ENCODE measurements at regions not wholly inside any gene's neighbourhood (a gene's known extent, or its start where the extent isn't known, plus 50 kb on each side); places are given as distances from the start of the nearest gene placed in this dataset.

- ATAC-seq (no peak), DNase-seq (no peak)
- no peaks in the 10 kb centered on the region for H3K36me3 Mint-ChIP-seq (ENCODE audit: insufficient read depth)
- H3K4me1 Mint-ChIP-seq (ENCODE audit: low read depth) = no peaks in the 10 kb centered on the region
- peaks cover 13% of the 10 kb centered on the region for H3K9me3 Mint-ChIP-seq
- no peak overlapping the region for H3K4me3 Mint-ChIP-seq
- no peaks in the 10 kb centered on the region for H3K27me3 Mint-ChIP-seq (ENCODE audit: low read depth)
These were observed 225.9 kb upstream of the PMFBP1 start for GRCh38 chr16:72397876-72398275.

GRCh38 chr16:72394526-72394925 is 222.6 kb upstream of the PMFBP1 start:
- ATAC-seq (no peak), DNase-seq (no peak)
- Mint-ChIP-seq H3K36me3 (ENCODE audit: insufficient read depth) (no peaks in the 10 kb centered on the region), H3K4me1 (ENCODE audit: low read depth) (no peaks in the 10 kb centered on the region), H3K4me3 (no peak overlapping the region), H3K9me3 (peaks cover 13% of the 10 kb centered on the region), H3K27me3 (ENCODE audit: low read depth) (no peaks in the 10 kb centered on the region)

GRCh38 chr16:72389791-72390190 is 217.8 kb upstream of the PMFBP1 start:
- no peak for ATAC-seq

GRCh38 chr16:72388007-72388406 is 216.1 kb upstream of the PMFBP1 start:
- Mint-ChIP-seq H3K4me1 (ENCODE audit: low read depth) (no peaks in the 10 kb centered on the region), H3K9me3 (peaks cover 10% of the 10 kb centered on the region), H3K4me3 (no peak overlapping the region), H3K36me3 (ENCODE audit: insufficient read depth) (peaks cover 7% of the 10 kb centered on the region), H3K27me3 (ENCODE audit: low read depth) (no peaks in the 10 kb centered on the region)
- DNase-seq (no peak), ATAC-seq (no peak)

More at GRCh38 chr16:72389791-72390190, 217.8 kb upstream of the PMFBP1 start:
- Mint-ChIP-seq H3K36me3 (ENCODE audit: insufficient read depth) (peaks cover 7% of the 10 kb centered on the region), H3K4me1 (ENCODE audit: low read depth) (no peaks in the 10 kb centered on the region), H3K4me3 (no peak overlapping the region), H3K27me3 (ENCODE audit: low read depth) (no peaks in the 10 kb centered on the region), H3K9me3 (peaks cover 20% of the 10 kb centered on the region)
- DNase-seq = no peak

- Mint-ChIP-seq H3K27me3 (ENCODE audit: low read depth) (no peaks in the 10 kb centered on the region), H3K9me3 (peaks cover 10% of the 10 kb centered on the region), H3K36me3 (ENCODE audit: insufficient read depth) (peaks cover 7% of the 10 kb centered on the region), H3K4me3 (no peak overlapping the region), H3K4me1 (ENCODE audit: low read depth) (no peaks in the 10 kb centered on the region)
- DNase-seq (no peak), ATAC-seq (no peak)
These were observed 212.7 kb upstream of the PMFBP1 start for GRCh38 chr16:72384651-72385050.

GRCh38 chr16:72380283-72380682 is 208.3 kb upstream of the PMFBP1 start:
- Mint-ChIP-seq H3K9me3 (no peaks in the 10 kb centered on the region), H3K4me3 (no peak overlapping the region), H3K36me3 (ENCODE audit: insufficient read depth) (no peaks in the 10 kb centered on the region), H3K4me1 (ENCODE audit: low read depth) (no peaks in the 10 kb centered on the region), H3K27me3 (ENCODE audit: low read depth) (no peaks in the 10 kb centered on the region)
- no peak for DNase-seq
- no peak for ATAC-seq

GRCh38 chr16:72373201-72373600 is 201.2 kb upstream of the PMFBP1 start:
- H3K4me1 Mint-ChIP-seq (ENCODE audit: low read depth) = no peaks in the 10 kb centered on the region
- H3K9me3 Mint-ChIP-seq = no peaks in the 10 kb centered on the region
- no peaks in the 10 kb centered on the region for H3K27me3 Mint-ChIP-seq (ENCODE audit: low read depth)
- no peak for ATAC-seq
- no peak for DNase-seq
- no peak overlapping the region for H3K4me3 Mint-ChIP-seq
- no peaks in the 10 kb centered on the region for H3K36me3 Mint-ChIP-seq (ENCODE audit: insufficient read depth)

- no peak for ATAC-seq
- Mint-ChIP-seq H3K4me3 (no peak overlapping the region), H3K27me3 (ENCODE audit: low read depth) (no peaks in the 10 kb centered on the region)
These were observed 200.4 kb upstream of the PMFBP1 start for GRCh38 chr16:72372087-72373045.

GRCh38 chr16:72371307-72372086 is 199.5 kb upstream of the PMFBP1 start:
- H3K4me1 Mint-ChIP-seq (ENCODE audit: low read depth) = no peaks in the 10 kb centered on the region
- H3K9me3 Mint-ChIP-seq = peaks cover 5% of the 10 kb centered on the region
- DNase-seq (no peak), ATAC-seq (peak in 1 of 2 donors; percentile 21)
- no peak overlapping the region for H3K4me3 Mint-ChIP-seq
- H3K27me3 Mint-ChIP-seq (ENCODE audit: low read depth) = no peaks in the 10 kb centered on the region
- peaks cover 2% of the 10 kb centered on the region for H3K36me3 Mint-ChIP-seq (ENCODE audit: insufficient read depth)

More at GRCh38 chr16:72372087-72373045, 200.4 kb upstream of the PMFBP1 start:
- Mint-ChIP-seq H3K9me3 (peaks cover 3% of the 10 kb centered on the region), H3K4me1 (ENCODE audit: low read depth) (no peaks in the 10 kb centered on the region), H3K36me3 (ENCODE audit: insufficient read depth) (peaks cover 2% of the 10 kb centered on the region)
- DNase-seq = no peak

GRCh38 chr16:72369274-72369673 is 197.3 kb upstream of the PMFBP1 start:
- Mint-ChIP-seq H3K36me3 (ENCODE audit: insufficient read depth) (peaks cover 2% of the 10 kb centered on the region), H3K27me3 (ENCODE audit: low read depth) (no peaks in the 10 kb centered on the region), H3K9me3 (peaks cover 9% of the 10 kb centered on the region), H3K4me1 (ENCODE audit: low read depth) (no peaks in the 10 kb centered on the region), H3K4me3 (no peak overlapping the region)
- DNase-seq = no peak
- ATAC-seq = no peak

- DNase-seq (no peak), ATAC-seq (no peak)
- H3K27me3 Mint-ChIP-seq (ENCODE audit: low read depth) = no peaks in the 10 kb centered on the region
- H3K36me3 Mint-ChIP-seq (ENCODE audit: insufficient read depth) = peaks cover 2% of the 10 kb centered on the region
- no peak overlapping the region for H3K4me3 Mint-ChIP-seq
- H3K9me3 Mint-ChIP-seq = peaks cover 9% of the 10 kb centered on the region
- no peaks in the 10 kb centered on the region for H3K4me1 Mint-ChIP-seq (ENCODE audit: low read depth)
These were observed 195.9 kb upstream of the PMFBP1 start for GRCh38 chr16:72367851-72368250.

GRCh38 chr16:72362973-72363372 is 191.0 kb upstream of the PMFBP1 start:
- Mint-ChIP-seq H3K4me1 (ENCODE audit: low read depth) (no peaks in the 10 kb centered on the region), H3K4me3 (no peak overlapping the region), H3K9me3 (peaks cover 9% of the 10 kb centered on the region), H3K36me3 (ENCODE audit: insufficient read depth) (peaks cover 2% of the 10 kb centered on the region), H3K27me3 (ENCODE audit: low read depth) (no peaks in the 10 kb centered on the region)
- DNase-seq = no peak
- ATAC-seq = no peak

- Mint-ChIP-seq H3K36me3 (ENCODE audit: insufficient read depth) (peaks cover under 1% of the 10 kb centered on the region), H3K9me3 (peaks cover 7% of the 10 kb centered on the region), H3K27me3 (ENCODE audit: low read depth) (no peaks in the 10 kb centered on the region), H3K4me3 (no peak overlapping the region), H3K4me1 (ENCODE audit: low read depth) (no peaks in the 10 kb centered on the region)
- ATAC-seq (no peak), DNase-seq (no peak)
These were observed 190.5 kb upstream of the PMFBP1 start for GRCh38 chr16:72362476-72362875.

GRCh38 chr16:72357910-72358309 is 186.0 kb upstream of the PMFBP1 start:
- Mint-ChIP-seq H3K4me3 (no peak overlapping the region), H3K27me3 (ENCODE audit: low read depth) (no peaks in the 10 kb centered on the region), H3K36me3 (ENCODE audit: insufficient read depth) (no peaks in the 10 kb centered on the region), H3K9me3 (no peaks in the 10 kb centered on the region), H3K4me1 (ENCODE audit: low read depth) (no peaks in the 10 kb centered on the region)
- DNase-seq (no peak), ATAC-seq (no peak)

Data from activated T-cell treated with anti-CD3 and anti-CD28 coated beads, Interleukin-2, amount 50 U/mL, for 4 hours (primary cell).